ENCODE measurements at regions not wholly inside any gene's neighbourhood (a gene's known extent, or its start where the extent isn't known, plus 50 kb on each side); places are given as distances from the start of the nearest gene placed in this dataset.

- DNase-seq = no peak
Measured at GRCh38 chr4:19700992-19701391, 550.7 kb upstream of the SLIT2 start.

DNA sequence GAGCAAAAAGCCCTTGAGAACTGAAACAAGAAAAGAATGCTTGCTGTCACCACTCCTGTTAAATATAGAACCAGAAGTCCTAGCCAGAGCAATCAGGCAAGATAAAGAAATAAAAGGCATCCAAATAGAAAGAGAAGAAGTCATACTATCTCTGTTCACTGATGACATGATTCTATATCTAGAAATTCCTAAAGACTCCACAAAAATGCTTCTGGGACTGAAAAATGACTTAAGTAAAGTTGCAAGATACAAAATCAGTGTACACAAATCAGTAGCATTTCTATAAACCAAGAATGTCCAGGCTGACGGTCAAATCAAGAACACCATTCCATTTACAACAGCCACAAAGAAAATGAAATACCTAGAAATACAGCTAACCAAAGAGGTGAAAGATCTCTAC lies 552.7 kb upstream of the SLIT2 start:
- DNase-seq = no peak

DNA sequence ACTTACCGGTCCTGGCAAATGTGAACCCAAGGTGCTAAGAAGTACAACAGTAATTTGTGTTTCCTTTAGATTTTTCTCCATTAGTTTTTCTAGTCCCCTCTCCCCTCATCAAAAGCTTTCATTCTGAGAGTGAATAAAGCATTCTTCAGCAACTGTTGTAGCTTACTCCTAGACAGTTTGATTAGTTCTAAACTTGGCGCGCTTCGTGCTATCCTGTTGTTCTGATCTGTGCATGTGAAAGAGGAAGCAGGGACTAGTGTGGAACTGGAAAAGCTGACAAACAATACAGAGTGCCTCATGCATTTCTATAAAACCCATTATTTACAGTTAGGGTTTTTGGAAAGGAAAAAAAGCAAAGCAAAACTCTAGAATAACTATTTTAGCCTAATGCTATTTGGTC lies 556.9 kb upstream of the SLIT2 start:
- DNase-seq = no peak

GRCh38 chr4:19693936-19694570 lies 557.7 kb upstream of the SLIT2 start:
- DNase-seq = no peak

DNA sequence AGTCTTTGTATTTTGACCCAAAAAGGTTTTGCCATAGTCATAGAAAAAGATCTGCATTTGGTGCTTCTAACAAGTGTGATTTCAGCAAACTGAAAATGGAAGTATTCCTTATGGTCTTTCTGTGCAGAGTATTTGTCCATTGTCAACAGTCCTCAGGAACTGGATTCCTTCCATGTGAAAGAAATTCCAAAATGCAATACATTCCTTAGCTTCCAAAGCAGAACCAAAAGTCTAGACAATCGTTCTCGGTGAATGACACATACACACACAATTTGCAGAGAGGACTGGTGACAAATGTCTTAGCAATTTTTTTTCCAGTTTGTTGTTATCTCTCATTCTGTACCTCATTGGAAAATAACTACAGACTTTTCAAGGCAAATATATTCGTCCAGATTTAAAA lies 562.2 kb upstream of the SLIT2 start:
- no peak for DNase-seq

DNA sequence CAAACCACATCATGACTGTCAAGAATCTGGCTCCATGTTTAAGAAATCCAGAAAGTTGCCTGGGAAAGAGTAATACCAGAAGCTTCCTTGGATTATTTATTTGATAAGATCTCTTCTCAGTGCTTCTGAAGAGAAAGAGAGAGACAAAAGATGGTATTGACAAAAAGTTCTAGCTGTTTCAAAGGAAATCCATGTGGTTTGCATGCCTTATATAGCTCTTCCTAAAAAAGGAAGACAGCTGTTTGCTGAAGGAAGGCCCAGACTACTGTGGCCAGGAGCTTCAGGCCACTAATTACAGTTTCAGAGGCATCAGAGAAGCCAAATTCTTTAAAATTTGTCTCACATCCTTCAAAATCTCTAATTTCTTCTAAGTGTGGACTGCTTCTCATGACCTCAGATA lies 565.2 kb upstream of the SLIT2 start:
- no peak for DNase-seq

- no peak for DNase-seq
Measured at GRCh38 chr4:19684084-19684483, 567.6 kb upstream of the SLIT2 start.

GRCh38 chr4:19683426-19683825 lies 568.3 kb upstream of the SLIT2 start:
- no peak for DNase-seq

DNA sequence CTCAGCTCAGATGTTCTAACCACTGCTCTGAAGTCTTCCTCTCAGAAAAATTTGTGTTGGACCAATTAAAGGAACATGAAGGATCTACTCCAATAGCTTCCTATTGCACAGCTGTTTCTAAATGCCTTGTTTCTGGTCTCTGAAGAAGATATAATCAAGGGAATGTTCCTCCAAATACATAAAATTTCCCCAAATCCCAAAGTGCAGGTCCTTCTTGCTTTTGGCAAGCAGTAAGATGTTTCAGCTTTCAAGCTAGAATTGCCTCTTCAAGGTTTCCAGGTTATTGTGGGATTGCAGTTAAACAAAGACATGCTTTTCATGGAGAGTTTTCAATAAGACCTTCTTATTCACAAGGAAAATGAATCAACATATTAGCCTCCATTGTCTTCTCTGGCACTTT lies 574.5 kb upstream of the SLIT2 start:
- DNase-seq = no peak

DNA sequence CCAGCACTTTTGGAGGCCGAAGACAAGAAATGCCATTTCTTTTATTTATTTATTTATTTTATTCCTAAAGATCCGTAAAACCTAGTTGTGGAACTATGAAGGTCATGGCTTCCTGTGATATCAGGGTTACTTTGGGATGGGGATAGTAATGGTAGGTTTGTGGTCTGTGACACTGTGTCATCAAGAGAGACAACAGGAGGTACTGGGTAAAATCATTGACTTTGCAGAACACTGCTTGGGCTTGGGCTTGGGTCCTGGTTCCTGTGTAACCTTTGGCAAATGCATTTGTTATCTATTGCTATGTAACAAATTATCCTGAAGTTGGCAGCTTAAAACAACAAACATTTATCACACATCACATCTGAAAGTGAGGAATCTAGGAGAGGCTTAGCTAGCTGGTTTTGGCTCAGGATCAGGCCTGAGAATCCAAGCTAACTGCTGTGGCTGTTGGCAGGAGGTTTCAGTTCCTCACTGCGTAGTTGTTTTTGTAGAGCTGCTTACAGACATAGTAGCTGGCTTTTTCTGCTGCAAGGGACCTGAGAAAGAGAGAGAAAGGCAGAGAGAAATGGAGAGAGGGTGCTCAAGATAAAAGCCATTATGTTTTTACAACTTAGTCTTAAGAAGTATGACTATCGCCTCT lies 576.4 kb upstream of the SLIT2 start:
- DNase-seq = no peak

- no peak for DNase-seq
Measured at GRCh38 chr4:19659101-19659500, 592.6 kb upstream of the SLIT2 start.

DNA sequence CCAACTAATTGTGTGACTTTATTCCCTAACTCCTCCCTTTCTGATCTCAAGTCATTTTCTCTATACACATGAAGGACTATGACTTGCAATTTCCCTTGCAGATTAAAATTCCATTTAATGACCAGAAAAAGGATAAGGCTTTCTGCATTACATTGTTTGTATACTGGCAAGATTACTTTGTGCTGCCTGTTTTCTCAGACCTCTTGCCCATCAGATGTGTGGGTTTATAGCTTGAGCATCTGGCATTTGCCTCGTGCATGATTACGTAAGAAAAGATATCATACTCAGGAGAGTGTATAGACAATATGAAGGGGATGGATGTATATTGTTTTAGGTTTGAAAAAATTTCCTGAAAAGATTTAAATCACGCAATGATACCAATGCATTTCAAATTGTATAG lies 593.8 kb upstream of the SLIT2 start:
- DNase-seq = no peak

- no peak for DNase-seq
Measured at GRCh38 chr4:19655666-19656065, 596.0 kb upstream of the SLIT2 start.

GRCh38 chr4:19650903-19651864 lies 600.5 kb upstream of the SLIT2 start:
- no peak for DNase-seq

- no peak for DNase-seq
Measured at GRCh38 chr4:19645589-19645988, 606.1 kb upstream of the SLIT2 start.

DNA sequence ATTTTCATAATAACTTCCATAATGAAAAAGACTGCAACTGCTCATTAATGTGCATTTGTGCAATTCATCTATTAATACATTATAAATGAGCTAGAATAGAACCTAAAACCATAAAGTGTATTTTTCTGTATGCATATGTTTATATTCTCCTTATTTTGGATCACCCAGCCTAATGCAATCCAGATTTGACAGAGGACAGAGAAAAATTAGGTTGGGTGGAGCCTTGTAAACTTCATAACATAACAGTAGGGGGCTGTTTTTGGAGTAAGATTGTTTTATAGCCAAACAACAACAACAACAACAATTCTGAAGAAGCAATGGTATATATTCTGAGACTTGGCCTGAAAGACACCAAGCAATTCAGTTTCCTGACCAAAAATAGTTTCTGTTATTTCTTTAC lies 615.3 kb upstream of the SLIT2 start:
- DNase-seq = no peak

GRCh38 chr4:19631814-19632213 lies 619.9 kb upstream of the SLIT2 start:
- DNase-seq = no peak

- DNase-seq = no peak
Measured at GRCh38 chr4:19623866-19624265, 627.8 kb upstream of the SLIT2 start.

GRCh38 chr4:19615086-19615689 lies 636.5 kb upstream of the SLIT2 start:
- peak in 2 of 3 experiments; percentile 7 to 34 for DNase-seq

- peak in 1 of 3 experiments; percentile 5 for DNase-seq
Measured at GRCh38 chr4:19614171-19614570, 637.5 kb upstream of the SLIT2 start.

DNA sequence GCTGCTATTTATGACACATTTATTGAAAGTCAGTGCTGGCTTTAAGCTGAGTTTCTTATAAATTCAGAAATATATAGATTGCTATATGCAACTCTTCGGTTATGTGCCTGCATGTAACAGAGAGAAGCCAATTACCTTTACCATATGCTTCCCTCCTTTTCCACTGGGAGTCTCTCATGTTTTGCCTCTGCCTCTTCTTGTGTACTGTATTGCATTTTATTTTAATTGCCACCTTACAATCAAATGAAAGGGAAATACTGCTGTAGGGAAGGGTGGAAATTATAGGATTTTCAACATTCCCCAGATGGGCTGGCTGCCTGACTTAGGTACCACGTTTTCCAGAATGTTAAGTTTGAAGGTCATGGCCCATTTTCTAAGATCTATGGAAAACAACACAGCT lies 655.4 kb upstream of the SLIT2 start:
- DNase-seq = peak in 1 of 3 experiments; percentile 15

DNA sequence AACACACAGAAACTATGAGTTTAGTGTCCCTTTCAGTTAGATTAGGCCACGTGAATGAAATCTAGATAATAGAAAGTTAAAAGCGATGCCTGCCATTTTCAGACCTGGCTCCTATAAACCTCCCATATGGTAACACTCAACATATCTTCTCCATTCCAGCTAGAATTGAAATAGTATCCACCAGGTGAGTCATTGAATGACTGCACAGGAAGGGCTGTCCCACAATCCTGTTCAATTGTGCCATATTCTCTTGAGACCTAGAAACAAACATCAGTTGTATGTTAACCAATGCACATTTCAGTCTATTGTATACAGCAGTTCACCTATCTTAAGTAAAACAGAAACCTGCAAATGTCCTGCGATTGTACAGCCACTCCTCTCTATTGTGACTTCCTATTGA lies 659.3 kb upstream of the SLIT2 start:
- DNase-seq = no peak

GRCh38 chr4:19583827-19584569 lies 667.7 kb upstream of the SLIT2 start:
- DNase-seq = no peak
